ENCODE measurements at regions not wholly inside any gene's neighbourhood (a gene's known extent, or its start where the extent isn't known, plus 50 kb on each side); places are given as distances from the start of the nearest gene placed in this dataset.
"Not testable (repeated sequence)": the region's sequence is repeated elsewhere in the genome, so short reads cannot be mapped to it uniquely, and the experiment has no call there.

DNA sequence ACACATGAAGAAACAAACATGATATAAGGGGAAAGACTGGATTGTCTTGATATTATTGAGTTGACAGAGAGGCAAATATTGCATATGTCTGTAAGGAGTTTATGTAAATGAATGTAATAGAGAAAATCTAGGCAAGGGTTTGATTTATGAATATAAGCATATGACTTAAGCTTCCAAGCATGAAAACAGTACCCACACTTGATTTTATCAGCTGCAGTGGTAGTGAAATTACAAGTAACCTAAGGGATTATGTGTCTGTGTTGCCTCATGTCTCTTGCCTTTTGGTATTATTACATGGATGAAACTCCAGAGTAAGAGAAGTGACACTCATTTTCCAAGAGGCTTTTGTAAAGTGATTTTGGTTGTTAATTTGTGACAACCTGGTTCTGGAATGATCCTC, 1678.9 kb downstream of the KCNT2 start:
- no peak overlapping the region for H3K9ac ChIP-seq (ENCODE audit: low read depth, low read length)

GRCh38 chr1:194919146-194919545, 1689.1 kb downstream of the KCNT2 start:
- Histone ChIP-seq H3K36me3 (ENCODE audit: insufficient read depth, low read depth, low read length) (no peaks in the 10 kb centered on the region), H3K9me3 (ENCODE audit: insufficient read depth, low read depth, low read length) (no peaks in the 10 kb centered on the region), H3K4me1 (ENCODE audit: insufficient read depth, low read length) (no peaks in the 10 kb centered on the region), H3K4me3 (ENCODE audit: low read length) (no peak overlapping the region), H3K27ac (ENCODE audit: low read length) (no peak overlapping the region), H3K9ac (ENCODE audit: low read depth, low read length) (no peak overlapping the region), H3K27me3 (ENCODE audit: insufficient read depth, low read length) (no peaks in the 10 kb centered on the region)

More for the DNA sequence above, 1678.9 kb downstream of the KCNT2 start:
- no peaks in the 10 kb centered on the region for H3K36me3 ChIP-seq (ENCODE audit: insufficient read depth, low read depth, low read length)
- H3K9me3 ChIP-seq (ENCODE audit: insufficient read depth, low read depth, low read length) = no peaks in the 10 kb centered on the region
- H3K4me1 ChIP-seq (ENCODE audit: insufficient read depth, low read length) = no peaks in the 10 kb centered on the region
- H3K4me3 ChIP-seq (ENCODE audit: low read length) = no peak overlapping the region
- H3K27me3 ChIP-seq (ENCODE audit: insufficient read depth, low read length) = no peaks in the 10 kb centered on the region
- H3K27ac ChIP-seq (ENCODE audit: low read length) = no peak overlapping the region

DNA sequence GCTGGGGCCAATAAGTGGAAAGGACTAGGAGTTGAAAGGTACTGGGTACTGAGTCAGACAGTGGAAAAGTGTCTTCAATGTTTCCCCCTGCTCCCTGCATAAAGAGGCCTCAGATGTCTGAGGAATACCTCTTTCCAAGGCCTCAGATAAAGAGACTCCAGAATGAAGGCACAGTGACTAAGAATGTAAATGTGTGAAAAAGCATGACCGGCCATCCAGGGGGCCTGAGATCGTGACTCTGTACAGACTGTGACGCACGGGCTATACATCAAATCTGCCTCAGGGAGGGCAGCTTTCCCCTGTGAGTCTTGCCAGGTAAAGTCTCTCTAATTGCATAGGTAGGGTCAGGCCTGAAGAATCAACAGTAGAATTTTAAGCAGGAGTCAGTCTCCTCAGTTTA, 1690.5 kb downstream of the KCNT2 start:
- Histone ChIP-seq H3K9me3 (ENCODE audit: insufficient read depth, low read depth, low read length) (no peaks in the 10 kb centered on the region), H3K4me1 (ENCODE audit: insufficient read depth, low read length) (no peaks in the 10 kb centered on the region), H3K4me3 (ENCODE audit: low read length) (no peak overlapping the region), H3K27ac (ENCODE audit: low read length) (no peak overlapping the region), H3K36me3 (ENCODE audit: insufficient read depth, low read depth, low read length) (no peaks in the 10 kb centered on the region), H3K27me3 (ENCODE audit: insufficient read depth, low read length) (no peaks in the 10 kb centered on the region), H3K9ac (ENCODE audit: low read depth, low read length) (no peak overlapping the region)

DNA sequence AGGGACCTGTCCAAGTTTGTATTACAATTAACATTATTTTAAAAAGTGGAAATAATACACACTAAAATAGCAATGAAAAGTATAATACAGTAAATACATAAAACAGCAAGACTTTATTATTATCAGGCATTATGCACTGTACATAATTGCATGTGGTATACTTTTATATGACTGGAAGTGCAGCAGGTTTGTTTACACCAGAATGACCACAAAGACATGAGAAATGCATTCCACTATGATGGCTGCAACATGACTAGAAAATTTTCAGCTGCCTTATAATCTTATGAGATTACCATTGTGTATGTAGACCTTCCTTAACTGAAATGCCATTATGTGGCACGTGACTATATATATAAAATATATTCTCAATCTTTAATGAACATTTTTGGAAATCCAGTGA, 1699.6 kb downstream of the KCNT2 start:
- H3K9me3 ChIP-seq (ENCODE audit: insufficient read depth, low read depth, low read length) = no peaks in the 10 kb centered on the region
- H3K27me3 ChIP-seq (ENCODE audit: insufficient read depth, low read length) = no peaks in the 10 kb centered on the region
- no peaks in the 10 kb centered on the region for H3K36me3 ChIP-seq (ENCODE audit: insufficient read depth, low read depth, low read length)
- H3K9ac ChIP-seq (ENCODE audit: low read depth, low read length) = no peak overlapping the region
- no peak overlapping the region for H3K27ac ChIP-seq (ENCODE audit: low read length)
- H3K4me1 ChIP-seq (ENCODE audit: insufficient read depth, low read length) = no peaks in the 10 kb centered on the region
- no peak overlapping the region for H3K4me3 ChIP-seq (ENCODE audit: low read length)

DNA sequence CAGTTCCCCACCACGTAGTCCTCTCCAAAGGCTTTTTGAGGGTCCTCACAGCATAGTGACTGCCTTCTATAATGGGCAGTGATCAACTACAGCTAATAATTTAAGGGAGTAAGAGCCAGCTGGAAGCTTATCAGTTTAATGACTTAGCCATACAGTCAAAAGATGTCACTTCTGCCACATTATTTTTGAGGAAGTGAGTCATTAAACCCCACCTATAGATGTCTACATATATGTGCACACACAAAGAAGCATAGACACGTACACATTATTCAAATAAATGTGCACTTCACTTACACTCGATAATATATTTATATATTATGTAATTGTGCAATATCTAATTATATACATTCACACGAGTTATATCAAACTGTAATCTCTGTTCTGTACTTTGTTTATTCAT, 1704.7 kb downstream of the KCNT2 start:
- Histone ChIP-seq H3K27ac (ENCODE audit: low read length) (no peak overlapping the region), H3K4me1 (ENCODE audit: insufficient read depth, low read length) (no peaks in the 10 kb centered on the region), H3K4me3 (ENCODE audit: low read length) (no peak overlapping the region), H3K27me3 (ENCODE audit: insufficient read depth, low read length) (no peaks in the 10 kb centered on the region), H3K9ac (ENCODE audit: low read depth, low read length) (no peak overlapping the region), H3K36me3 (ENCODE audit: insufficient read depth, low read depth, low read length) (no peaks in the 10 kb centered on the region), H3K9me3 (ENCODE audit: insufficient read depth, low read depth, low read length) (no peaks in the 10 kb centered on the region)

GRCh38 chr1:194889310-194889709, 1702.9 kb upstream of the B3GALT2 start:
- Histone ChIP-seq H3K9me3 (ENCODE audit: insufficient read depth, low read depth, low read length) (peaks cover 9% of the 10 kb centered on the region; the same call in 1 of the 2 replicates), H3K9ac (ENCODE audit: low read depth, low read length) (no peak overlapping the region), H3K27me3 (ENCODE audit: insufficient read depth, low read length) (no peaks in the 10 kb centered on the region), H3K4me1 (ENCODE audit: insufficient read depth, low read length) (no peaks in the 10 kb centered on the region), H3K36me3 (ENCODE audit: insufficient read depth, low read depth, low read length) (no peaks in the 10 kb centered on the region), H3K27ac (ENCODE audit: low read length) (no peak overlapping the region), H3K4me3 (ENCODE audit: low read length) (no peak overlapping the region)

- Histone ChIP-seq H3K36me3 (ENCODE audit: insufficient read depth, low read depth, low read length) (no peaks in the 10 kb centered on the region), H3K27ac (ENCODE audit: low read length) (no peak overlapping the region), H3K4me1 (ENCODE audit: insufficient read depth, low read length) (no peaks in the 10 kb centered on the region), H3K4me3 (ENCODE audit: low read length) (no peak overlapping the region), H3K9me3 (ENCODE audit: insufficient read depth, low read depth, low read length) (no peaks in the 10 kb centered on the region), H3K27me3 (ENCODE audit: insufficient read depth, low read length) (no peaks in the 10 kb centered on the region), H3K9ac (ENCODE audit: low read depth, low read length) (no peak overlapping the region)
These were observed 1684.4 kb upstream of the B3GALT2 start for GRCh38 chr1:194870860-194871259.

- no peak overlapping the region for H3K9ac ChIP-seq (ENCODE audit: low read depth, low read length)
- H3K4me1 ChIP-seq (ENCODE audit: insufficient read depth, low read length) = no peaks in the 10 kb centered on the region
- no peak overlapping the region for H3K27ac ChIP-seq (ENCODE audit: low read length)
- H3K36me3 ChIP-seq (ENCODE audit: insufficient read depth, low read depth, low read length) = no peaks in the 10 kb centered on the region
- no peaks in the 10 kb centered on the region; the same call in 1 of the 2 replicates for H3K9me3 ChIP-seq (ENCODE audit: insufficient read depth, low read depth, low read length)
- no peaks in the 10 kb centered on the region for H3K27me3 ChIP-seq (ENCODE audit: insufficient read depth, low read length)
- no peak overlapping the region for H3K4me3 ChIP-seq (ENCODE audit: low read length)
These were observed 1679.7 kb upstream of the B3GALT2 start for GRCh38 chr1:194866153-194866552.

GRCh38 chr1:194865383-194865782, 1679.0 kb upstream of the B3GALT2 start:
- Histone ChIP-seq H3K36me3 (ENCODE audit: insufficient read depth, low read depth, low read length) (no peaks in the 10 kb centered on the region), H3K27ac (ENCODE audit: low read length) (no peak overlapping the region), H3K9ac (ENCODE audit: low read depth, low read length) (no peak overlapping the region), H3K9me3 (ENCODE audit: insufficient read depth, low read depth, low read length) (no peaks in the 10 kb centered on the region; the same call in 1 of the 2 replicates), H3K4me1 (ENCODE audit: insufficient read depth, low read length) (no peaks in the 10 kb centered on the region), H3K4me3 (ENCODE audit: low read length) (no peak overlapping the region), H3K27me3 (ENCODE audit: insufficient read depth, low read length) (no peaks in the 10 kb centered on the region)

DNA sequence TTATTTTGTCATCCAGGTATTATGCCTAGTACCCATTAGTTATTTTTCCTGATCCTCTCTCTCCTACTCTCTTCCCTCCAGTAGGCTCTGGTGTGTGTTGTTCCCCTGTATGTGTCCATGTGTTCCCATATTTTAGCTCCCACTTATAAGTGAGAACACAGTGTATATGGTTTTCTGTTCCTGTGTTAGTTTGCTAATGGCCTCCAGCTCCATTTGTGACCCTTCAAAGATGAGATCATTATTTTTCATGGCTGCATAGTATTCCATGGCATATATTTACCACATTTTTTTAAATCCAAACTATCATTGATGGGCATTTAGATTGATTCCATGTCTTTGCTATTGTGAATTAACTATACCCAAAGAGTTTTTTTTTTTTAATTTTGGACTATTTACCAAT, 1675.7 kb upstream of the B3GALT2 start:
- Histone ChIP-seq H3K36me3 (ENCODE audit: insufficient read depth, low read depth, low read length) (no peaks in the 10 kb centered on the region), H3K27ac (ENCODE audit: low read length) (no peak overlapping the region), H3K9me3 (ENCODE audit: insufficient read depth, low read depth, low read length) (no peaks in the 10 kb centered on the region; the same call in 1 of the 2 replicates), H3K9ac (ENCODE audit: low read depth, low read length) (no peak overlapping the region), H3K4me3 (ENCODE audit: low read length) (no peak overlapping the region), H3K27me3 (ENCODE audit: insufficient read depth, low read length) (no peaks in the 10 kb centered on the region), H3K4me1 (ENCODE audit: insufficient read depth, low read length) (no peaks in the 10 kb centered on the region)

DNA sequence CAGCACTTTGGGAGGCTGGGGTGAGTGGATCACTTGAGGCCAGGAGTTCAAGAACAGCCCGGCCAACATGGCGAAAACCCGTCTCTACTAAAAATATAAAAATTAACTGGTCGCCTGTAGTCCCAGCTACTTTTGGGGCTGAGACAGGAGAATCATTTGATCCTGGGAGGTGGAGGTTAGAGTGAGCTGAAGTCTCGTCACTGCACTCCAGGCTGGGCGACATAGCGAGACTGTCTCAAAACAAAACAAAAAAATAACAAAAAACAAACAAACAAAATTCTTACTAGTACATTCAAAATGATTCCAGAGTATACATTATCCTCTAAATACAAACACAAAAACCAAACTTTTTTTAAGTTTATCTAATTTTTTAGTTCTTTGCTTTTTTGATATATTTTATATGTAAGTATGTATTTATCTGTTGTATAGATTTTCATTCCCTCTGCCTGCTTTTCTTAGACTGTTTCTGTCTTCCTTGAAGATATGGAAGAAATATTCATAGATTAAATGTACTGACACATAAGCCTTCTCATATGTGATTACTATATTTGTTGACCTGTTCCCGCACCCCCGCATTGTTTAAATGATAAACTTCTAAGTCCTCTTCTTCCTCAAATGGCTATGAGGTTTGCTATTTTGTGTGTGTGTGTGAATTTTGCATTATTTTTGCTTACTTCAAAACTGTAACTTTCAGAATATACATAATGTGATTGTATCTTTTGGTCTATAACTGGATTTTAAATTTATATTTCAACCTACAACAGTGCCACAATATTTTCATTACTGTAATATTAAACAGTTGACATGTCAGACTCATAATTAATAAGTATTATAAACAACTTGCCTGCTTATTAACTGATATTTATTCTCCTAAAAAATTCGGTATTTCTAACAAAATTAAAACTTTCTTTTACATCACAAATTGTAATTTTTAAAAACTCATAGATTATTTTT, 1674.1 kb upstream of the B3GALT2 start:
- Histone ChIP-seq H3K9ac (ENCODE audit: low read depth, low read length) (no peak overlapping the region), H3K9me3 (ENCODE audit: insufficient read depth, low read depth, low read length) (no peaks in the 10 kb centered on the region; the same call in 1 of the 2 replicates), H3K27me3 (ENCODE audit: insufficient read depth, low read length) (no peaks in the 10 kb centered on the region), H3K4me3 (ENCODE audit: low read length) (no peak overlapping the region), H3K27ac (ENCODE audit: low read length) (no peak overlapping the region), H3K4me1 (ENCODE audit: insufficient read depth, low read length) (no peaks in the 10 kb centered on the region), H3K36me3 (ENCODE audit: insufficient read depth, low read depth, low read length) (no peaks in the 10 kb centered on the region)

GRCh38 chr1:194859481-194860154, 1673.2 kb upstream of the B3GALT2 start:
- not testable (repeated sequence) for H3K27me3 ChIP-seq (ENCODE audit: insufficient read depth, low read length); H3K27ac ChIP-seq (ENCODE audit: low read length); H3K9ac ChIP-seq (ENCODE audit: low read depth, low read length); H3K4me3 ChIP-seq (ENCODE audit: low read length); H3K4me1 ChIP-seq (ENCODE audit: insufficient read depth, low read length); H3K36me3 ChIP-seq (ENCODE audit: insufficient read depth, low read depth, low read length); H3K9me3 ChIP-seq (ENCODE audit: insufficient read depth, low read depth, low read length)
